PFSK-1 (cell line): ENCODE measurements at regions not wholly inside any gene's neighbourhood (a gene's known extent, or its start where the extent isn't known, plus 50 kb on each side); places are given as distances from the start of the nearest gene placed in this dataset.

Experiments
- FOXP2 ChIP-seq: optimal IDR thresholded peaks from 2 replicates; pipeline ENCODE3; 2011; ENCODE audit warnings: borderline replicate concordance, control low read depth, inconsistent platforms; ENCODE audit not compliant: insufficient read depth; ENCODE audit errors: extremely low read length, extremely low read depth
- POLR2AphosphoS5 ChIP-seq: IDR thresholded peaks from 2 replicates; pipeline ENCODE4 v1.6.1; 2012; ENCODE audit warnings: low read depth, mild to moderate bottlenecking, control low read depth, low read length, moderate library complexity
- SIN3A ChIP-seq: IDR thresholded peaks from 2 replicates; pipeline ENCODE4 v1.6.1; 2012; ENCODE audit warnings: mild to moderate bottlenecking, low read length, moderate library complexity, borderline replicate concordance; ENCODE audit not compliant: insufficient read depth
- TAF1 ChIP-seq: IDR thresholded peaks from 2 replicates; pipeline ENCODE4 v1.6.1; 2012; ENCODE audit warnings: low read length, control low read depth, borderline replicate concordance; ENCODE audit not compliant: insufficient read depth
- TF ChIP-seq, protein P1 (sequence below), 2 experiments: IDR thresholded peaks; 2 replicates each; pipeline versions ENCODE4 v1.6.1 to v1.8.0; 2011 to 2012; ENCODE audit warnings: low read depth in 2 of 2, low read length in 2 of 2, control low read depth in 1 of 2, inconsistent platforms in 1 of 2, mild to moderate bottlenecking in 1 of 2, moderate library complexity in 1 of 2; ENCODE audit not compliant: insufficient read depth in 1 of 2

DNA sequence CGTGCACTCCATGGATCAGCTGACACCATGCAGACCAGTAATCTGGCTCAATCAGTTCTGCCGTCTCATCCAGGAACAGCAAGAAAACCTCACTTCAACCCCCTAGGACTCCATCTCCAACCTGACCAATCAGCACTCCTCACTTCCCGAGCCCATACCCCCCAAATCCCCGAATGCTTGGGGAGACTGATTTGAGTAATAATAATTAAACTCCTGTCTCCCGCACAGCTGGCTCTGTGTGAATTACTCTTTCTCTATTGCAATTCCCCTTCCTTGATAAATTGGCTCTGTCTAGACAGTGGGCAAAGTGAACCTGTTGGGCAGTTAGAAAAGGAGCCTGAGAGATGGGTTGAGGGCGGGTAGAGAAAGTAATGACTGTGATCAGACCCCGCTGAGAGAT lies 320.0 kb downstream of the HAPSTR1 start:
- TF ChIP-seq TAF1 (no peak), POLR2AphosphoS5 (no peak), FOXP2 (no peak), SIN3A (no peak)
- TF ChIP-seq, protein P1, sequence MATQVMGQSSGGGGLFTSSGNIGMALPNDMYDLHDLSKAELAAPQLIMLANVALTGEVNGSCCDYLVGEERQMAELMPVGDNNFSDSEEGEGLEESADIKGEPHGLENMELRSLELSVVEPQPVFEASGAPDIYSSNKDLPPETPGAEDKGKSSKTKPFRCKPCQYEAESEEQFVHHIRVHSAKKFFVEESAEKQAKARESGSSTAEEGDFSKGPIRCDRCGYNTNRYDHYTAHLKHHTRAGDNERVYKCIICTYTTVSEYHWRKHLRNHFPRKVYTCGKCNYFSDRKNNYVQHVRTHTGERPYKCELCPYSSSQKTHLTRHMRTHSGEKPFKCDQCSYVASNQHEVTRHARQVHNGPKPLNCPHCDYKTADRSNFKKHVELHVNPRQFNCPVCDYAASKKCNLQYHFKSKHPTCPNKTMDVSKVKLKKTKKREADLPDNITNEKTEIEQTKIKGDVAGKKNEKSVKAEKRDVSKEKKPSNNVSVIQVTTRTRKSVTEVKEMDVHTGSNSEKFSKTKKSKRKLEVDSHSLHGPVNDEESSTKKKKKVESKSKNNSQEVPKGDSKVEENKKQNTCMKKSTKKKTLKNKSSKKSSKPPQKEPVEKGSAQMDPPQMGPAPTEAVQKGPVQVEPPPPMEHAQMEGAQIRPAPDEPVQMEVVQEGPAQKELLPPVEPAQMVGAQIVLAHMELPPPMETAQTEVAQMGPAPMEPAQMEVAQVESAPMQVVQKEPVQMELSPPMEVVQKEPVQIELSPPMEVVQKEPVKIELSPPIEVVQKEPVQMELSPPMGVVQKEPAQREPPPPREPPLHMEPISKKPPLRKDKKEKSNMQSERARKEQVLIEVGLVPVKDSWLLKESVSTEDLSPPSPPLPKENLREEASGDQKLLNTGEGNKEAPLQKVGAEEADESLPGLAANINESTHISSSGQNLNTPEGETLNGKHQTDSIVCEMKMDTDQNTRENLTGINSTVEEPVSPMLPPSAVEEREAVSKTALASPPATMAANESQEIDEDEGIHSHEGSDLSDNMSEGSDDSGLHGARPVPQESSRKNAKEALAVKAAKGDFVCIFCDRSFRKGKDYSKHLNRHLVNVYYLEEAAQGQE (IDR thresholded peaks at IDR 0.05; ENCODE audit: insufficient read depth in 1 of 2, low read depth in 2 of 2, low read length in 2 of 2), result no peak

DNA sequence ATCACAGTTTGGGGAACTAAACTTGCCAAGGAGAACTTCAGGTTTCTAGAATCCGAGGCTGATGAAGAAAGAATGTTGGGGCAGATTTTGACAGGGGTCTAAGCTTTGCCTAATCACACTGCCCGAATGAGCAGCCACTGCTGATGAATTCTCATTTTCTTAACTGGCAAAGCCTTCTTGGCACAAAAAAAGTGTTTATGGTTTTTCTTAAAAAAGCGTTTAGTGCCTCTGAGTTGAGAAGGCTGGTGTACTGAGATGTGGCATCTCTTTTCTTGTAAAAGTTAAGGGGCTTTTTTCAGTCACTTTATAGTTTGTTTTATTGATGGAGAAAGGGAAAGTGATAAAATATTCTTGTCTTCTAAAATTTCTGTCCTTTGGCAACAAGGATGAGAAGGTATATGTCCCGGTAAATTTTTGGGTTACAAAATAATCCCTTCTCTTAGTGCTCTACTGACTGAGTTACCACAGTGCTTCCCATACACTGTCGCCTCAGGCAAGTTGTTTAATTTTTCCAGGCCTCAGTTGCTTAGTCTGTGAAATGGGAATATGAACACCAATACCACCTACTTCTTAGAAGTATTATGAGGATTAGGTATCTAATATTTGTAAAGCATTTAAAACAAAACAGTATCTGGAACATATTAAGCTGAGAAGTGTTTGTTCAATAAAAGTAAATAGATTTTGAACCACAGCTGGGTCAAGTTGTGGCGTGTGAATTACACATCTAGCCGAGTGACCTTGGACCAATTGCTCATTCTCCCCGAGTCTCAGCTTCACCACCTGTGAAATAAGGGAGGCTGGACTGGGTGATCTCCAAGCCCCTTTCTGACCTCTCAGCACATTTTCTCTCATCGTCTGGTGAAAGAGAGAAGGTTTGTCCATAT lies 320.8 kb downstream of the HAPSTR1 start:
- no peak for TF ChIP-seq TAF1
- TF ChIP-seq, protein P1 (IDR thresholded peaks at IDR 0.05; ENCODE audit: insufficient read depth in 1 of 2, low read depth in 2 of 2, low read length in 2 of 2), result no peak
- no peak for TF ChIP-seq SIN3A
- no peak for TF ChIP-seq FOXP2
- TF ChIP-seq POLR2AphosphoS5, result no peak

DNA sequence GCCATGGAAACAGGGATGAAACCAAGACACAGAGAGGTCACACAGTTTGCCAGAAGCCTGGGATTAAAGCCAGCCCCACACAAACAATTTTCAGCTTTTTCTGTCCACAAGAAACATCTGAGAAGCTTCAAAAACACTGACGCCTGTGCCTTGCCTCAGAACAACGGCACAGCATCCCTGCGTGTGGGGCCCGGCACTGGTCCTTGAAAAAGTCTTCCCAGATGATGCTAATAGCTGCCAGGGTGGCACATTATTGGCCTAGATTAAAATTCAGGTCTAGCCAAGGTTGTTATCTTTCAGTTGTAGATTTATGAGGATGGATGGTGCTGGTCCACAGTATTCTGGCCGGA lies 321.4 kb downstream of the HAPSTR1 start:
- TF ChIP-seq POLR2AphosphoS5 (no peak), SIN3A (no peak), FOXP2 (no peak), TAF1 (no peak)
- TF ChIP-seq, protein P1 (IDR thresholded peaks at IDR 0.05; ENCODE audit: insufficient read depth in 1 of 2, low read depth in 2 of 2, low read length in 2 of 2), result no peak

DNA sequence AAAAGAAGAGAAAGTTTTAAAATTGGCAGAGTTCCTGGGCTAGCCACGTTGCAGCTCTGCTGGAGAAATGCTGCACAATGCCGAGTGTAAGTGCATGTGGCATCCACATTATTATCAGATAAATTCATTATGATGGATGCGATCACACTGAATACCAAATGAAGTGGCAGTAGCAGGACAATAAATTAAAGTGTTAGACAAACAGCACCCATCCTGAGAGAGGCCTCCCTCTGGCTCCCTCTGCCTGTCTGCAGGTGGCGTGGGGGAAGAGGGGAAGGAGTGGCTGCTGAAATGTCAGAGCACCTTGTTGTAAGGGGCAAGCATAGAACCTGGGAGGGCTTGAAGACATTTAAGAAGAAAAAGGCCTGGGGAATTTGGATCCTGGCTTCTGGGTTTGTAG lies 324.1 kb downstream of the HAPSTR1 start:
- TF ChIP-seq, protein P1 (IDR thresholded peaks at IDR 0.05; ENCODE audit: insufficient read depth in 1 of 2, low read depth in 2 of 2, low read length in 2 of 2), result no peak
- TF ChIP-seq SIN3A (no peak), FOXP2 (no peak), POLR2AphosphoS5 (no peak), TAF1 (no peak)
